SK-N-SH (cell line): ENCODE measurements at regions not wholly inside any gene's neighbourhood (a gene's known extent, or its start where the extent isn't known, plus 50 kb on each side); places are given as distances from the start of the nearest gene placed in this dataset.

Source experiments
- CTCF ChIA-PET: fragments of 300-600, 350-600 bp; formaldehyde crosslinking; extraction: SDS; loops from one replicate; lab custom pipeline; 2021; lab: Yijun Ruan, JAX
- POLR2A ChIA-PET: fragments of 350-600 bp; sonication (Branson Sonifier 250); formaldehyde crosslinking; extraction: SDS; loops from one replicate; lab custom pipeline; 2020; ENCODE audit warnings: antibody characterized with exemption, inconsistent platforms; lab: Yijun Ruan, JAX
- DNase-seq: peaks from one replicate; pipeline ENCODE4 v3.0.0; 2012
- H2AFZ ChIP-seq: fragments of 200-600 bp; sonication (generic); 2 replicates; pipeline ENCODE4 v1.8.1; 2016; ENCODE audit warnings: antibody characterized with exemption, mild to moderate bottlenecking, low read depth
- H3F3A ChIP-seq: fragments of 200-600 bp; sonication (generic); replicated peaks from 2 replicates; pipeline ENCODE3; 2016; ENCODE audit warnings: antibody characterized with exemption, mild to moderate bottlenecking; ENCODE audit not compliant: insufficient read depth
- H3K27ac ChIP-seq, 2 experiments: fragments of 200-500 bp in 1 of 2; fragments of 200-600 bp in 1 of 2; sonication (Bioruptor generic) in 1 of 2; sonication (generic), shearing (Covaris generic) in 1 of 2; 2 replicates each; pipeline versions ENCODE4 v1.5.1 to v1.6.1; 2014 to 2016; ENCODE audit warnings: low read depth in 2 of 2, inconsistent platforms in 1 of 2, low read length in 1 of 2, mild to moderate bottlenecking in 1 of 2, mixed read lengths in 1 of 2
- H3K27me3 ChIP-seq: fragments of 200-600 bp; sonication (generic), shearing (Covaris generic); 2 replicates; pipeline ENCODE4 v1.6.1; 2016; ENCODE audit warnings: mixed run types; ENCODE audit not compliant: insufficient read depth
- H3K36me3 ChIP-seq, 2 experiments: fragments of 200-500 bp in 1 of 2; fragments of 200-600 bp in 1 of 2; sonication (Bioruptor generic) in 1 of 2; sonication (generic) in 1 of 2; replicated peaks in 1 of 2; 2 replicates each; pipeline versions ENCODE3 to v1.5.1; 2014 to 2016; ENCODE audit warnings: low read length in 1 of 2, mild to moderate bottlenecking in 1 of 2; ENCODE audit not compliant: insufficient read depth in 2 of 2, control insufficient read depth in 1 of 2
- H3K4me1 ChIP-seq, 2 experiments: fragments of 200-500 bp in 1 of 2; fragments of 200-600 bp in 1 of 2; sonication (Bioruptor generic) in 1 of 2; sonication (generic), shearing (Covaris generic) in 1 of 2; 2 replicates each; pipeline versions ENCODE4 v1.5.1 to v1.6.1; 2014 to 2016; ENCODE audit warnings: low read depth in 1 of 2, low read length in 1 of 2, mixed run types in 1 of 2; ENCODE audit not compliant: insufficient read depth in 2 of 2, control insufficient read depth in 1 of 2
- H3K4me2 ChIP-seq: fragments of 200-600 bp; sonication (generic), shearing (Covaris generic); 2 replicates; pipeline ENCODE4 v1.6.1; 2017; ENCODE audit warnings: mixed run types
- H3K4me3 ChIP-seq, 2 experiments: fragments of 200-500 bp in 1 of 2; fragments of 200-600 bp in 1 of 2; sonication (Bioruptor generic) in 1 of 2; sonication (generic), shearing (Covaris generic) in 1 of 2; 2 replicates each; pipeline versions ENCODE4 v1.5.1 to v1.8.1; 2014 to 2016; ENCODE audit warnings: low read depth in 2 of 2, inconsistent platforms in 1 of 2, low read length in 1 of 2, mild to moderate bottlenecking in 1 of 2, mixed read lengths in 1 of 2, moderate library complexity in 1 of 2
- H3K79me2 ChIP-seq: fragments of 200-600 bp; sonication (generic); 2 replicates; pipeline ENCODE4 v1.8.1; 2017; ENCODE audit warnings: mild to moderate bottlenecking; ENCODE audit not compliant: insufficient read depth
- H3K9ac ChIP-seq: fragments of 200-600 bp; sonication (generic); 2 replicates; pipeline ENCODE4 v1.6.1; 2017; ENCODE audit warnings: mixed run types
- H3K9me2 ChIP-seq: fragments of 200-600 bp; sonication (generic); 2 replicates; pipeline ENCODE4 v1.6.1; 2017; ENCODE audit warnings: mixed run types
- H3K9me3 ChIP-seq: fragments of 200-600 bp; sonication (generic); 2 replicates; pipeline ENCODE4 v1.6.1; 2017; ENCODE audit warnings: mixed run types, mild to moderate bottlenecking, moderate library complexity
- H4K20me1 ChIP-seq: fragments of 200-600 bp; sonication (generic); 2 replicates; pipeline ENCODE4 v1.6.1; 2017; ENCODE audit warnings: mild to moderate bottlenecking, mixed run types; ENCODE audit not compliant: insufficient read depth
- ELF1 ChIP-seq: IDR thresholded peaks from 2 replicates; pipeline ENCODE4 v1.4.0; 2012
- EP300 ChIP-seq, 2 experiments: IDR thresholded peaks; 2 replicates each; pipeline versions ENCODE4 v1.4.0 to v1.6.1; 2012; ENCODE audit warnings: borderline replicate concordance in 1 of 2, low read depth in 1 of 2, low read length in 1 of 2
- FOSL2 ChIP-seq: IDR thresholded peaks from 2 replicates; pipeline ENCODE4 v1.4.0; 2012; ENCODE audit warnings: low read depth, mild to moderate bottlenecking, moderate library complexity, borderline replicate concordance
- FOXJ3 ChIP-seq: sonication (generic); formaldehyde crosslinking; IDR thresholded peaks from 2 replicates; pipeline ENCODE4 v1.5.1; 2020; ENCODE audit warnings: mild to moderate bottlenecking, missing genetic modification reagents
- GABPA ChIP-seq: IDR thresholded peaks from 2 replicates; pipeline ENCODE4 v1.4.0; 2012; ENCODE audit warnings: low read depth, mild to moderate bottlenecking
- GATA2 ChIP-seq: sonication (generic); formaldehyde crosslinking; IDR thresholded peaks from 2 replicates; pipeline ENCODE4 v1.5.0; 2020; ENCODE audit warnings: mild to moderate bottlenecking, missing genetic modification reagents
- JUND ChIP-seq: IDR thresholded peaks from 2 replicates; pipeline ENCODE4 v1.4.0; 2012
- MAX ChIP-seq: IDR thresholded peaks from 2 replicates; pipeline ENCODE4 v1.4.0; 2012; ENCODE audit warnings: low read depth
- MXI1 ChIP-seq: IDR thresholded peaks from 2 replicates; pipeline ENCODE4 v1.6.1; 2012; ENCODE audit warnings: mild to moderate bottlenecking, low read depth, low read length, improper control_type of control experiment
- NFIC ChIP-seq: IDR thresholded peaks from 2 replicates; pipeline ENCODE4 v1.4.0; 2012; ENCODE audit warnings: borderline replicate concordance
- RCOR1 ChIP-seq: fragments of 150-350 bp; IDR thresholded peaks from 2 replicates; pipeline ENCODE4 v1.6.1; 2017; ENCODE audit warnings: antibody characterized with exemption, low read length
- RFX5 ChIP-seq: IDR thresholded peaks from 2 replicates; pipeline ENCODE4 v1.6.1; 2012; ENCODE audit warnings: mild to moderate bottlenecking, improper control_type of control experiment, low read length
- SIN3A ChIP-seq: IDR thresholded peaks from 2 replicates; pipeline ENCODE4 v1.6.1; 2012; ENCODE audit warnings: low read depth, mild to moderate bottlenecking, low read length, moderate library complexity, borderline replicate concordance
- TAF1 ChIP-seq: IDR thresholded peaks from 2 replicates; pipeline ENCODE4 v1.6.1; 2012; ENCODE audit warnings: low read depth, mild to moderate bottlenecking, low read length, moderate library complexity, borderline replicate concordance
- TCF12 ChIP-seq: IDR thresholded peaks from 2 replicates; pipeline ENCODE4 v1.4.0; 2012
- TEAD4 ChIP-seq: IDR thresholded peaks from 2 replicates; pipeline ENCODE4 v1.4.0; 2012; ENCODE audit warnings: mild to moderate bottlenecking, borderline replicate concordance; ENCODE audit not compliant: insufficient read depth
- USF1 ChIP-seq: IDR thresholded peaks from 2 replicates; pipeline ENCODE4 v1.4.0; 2012; ENCODE audit warnings: low read depth, borderline replicate concordance
- USF2 ChIP-seq: fragments of 150-350 bp; IDR thresholded peaks from 2 replicates; pipeline ENCODE4 v1.6.1; 2017; ENCODE audit warnings: antibody characterized with exemption, low read length, low read depth, borderline replicate concordance
- YY1 ChIP-seq: IDR thresholded peaks from 2 replicates; pipeline ENCODE4 v1.4.0; 2012; ENCODE audit warnings: low read depth, mild to moderate bottlenecking
- ZBTB33 ChIP-seq: IDR thresholded peaks from 2 replicates; pipeline ENCODE4 v1.4.0; 2012; ENCODE audit warnings: low read depth, borderline replicate concordance
- WGBS: methylation state at CpG from one replicate; pipeline ENCODE4 v1.1.6; 2017; ENCODE audit warnings: low lambda C conversion rate; 5-methylcytosine and 5-hydroxymethylcytosine counted together
- TF ChIP-seq, protein P1 (sequence below): fragments of 200-600 bp; sonication (generic); IDR thresholded peaks from 2 replicates; pipeline ENCODE4 v1.6.1; 2017; ENCODE audit warnings: antibody characterized with exemption, mild to moderate bottlenecking, moderate library complexity
- TF ChIP-seq, protein P2 (sequence below): IDR thresholded peaks from 2 replicates; pipeline ENCODE4; 2012

DNA sequence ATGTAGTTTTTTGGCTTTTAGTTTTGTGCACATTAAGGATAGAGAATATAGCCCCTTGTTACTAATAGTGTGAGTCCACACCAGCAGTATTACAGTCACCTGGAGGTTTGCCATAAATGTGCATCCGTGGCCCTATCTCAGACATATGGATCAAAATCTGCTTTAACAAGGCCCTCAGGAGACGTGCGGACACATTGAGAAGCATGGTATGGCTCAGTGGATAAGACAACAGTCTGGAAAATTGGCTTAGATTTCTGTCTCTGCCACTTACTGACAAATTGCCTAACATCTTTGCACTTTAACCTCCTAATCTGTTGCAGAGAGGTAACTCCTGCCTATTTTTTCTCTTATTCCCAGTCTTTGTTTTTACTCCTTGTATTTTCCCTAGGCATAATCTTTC, 307.2 kb upstream of the DLGAP1 start (continued):
- TF ChIP-seq, protein P1, sequence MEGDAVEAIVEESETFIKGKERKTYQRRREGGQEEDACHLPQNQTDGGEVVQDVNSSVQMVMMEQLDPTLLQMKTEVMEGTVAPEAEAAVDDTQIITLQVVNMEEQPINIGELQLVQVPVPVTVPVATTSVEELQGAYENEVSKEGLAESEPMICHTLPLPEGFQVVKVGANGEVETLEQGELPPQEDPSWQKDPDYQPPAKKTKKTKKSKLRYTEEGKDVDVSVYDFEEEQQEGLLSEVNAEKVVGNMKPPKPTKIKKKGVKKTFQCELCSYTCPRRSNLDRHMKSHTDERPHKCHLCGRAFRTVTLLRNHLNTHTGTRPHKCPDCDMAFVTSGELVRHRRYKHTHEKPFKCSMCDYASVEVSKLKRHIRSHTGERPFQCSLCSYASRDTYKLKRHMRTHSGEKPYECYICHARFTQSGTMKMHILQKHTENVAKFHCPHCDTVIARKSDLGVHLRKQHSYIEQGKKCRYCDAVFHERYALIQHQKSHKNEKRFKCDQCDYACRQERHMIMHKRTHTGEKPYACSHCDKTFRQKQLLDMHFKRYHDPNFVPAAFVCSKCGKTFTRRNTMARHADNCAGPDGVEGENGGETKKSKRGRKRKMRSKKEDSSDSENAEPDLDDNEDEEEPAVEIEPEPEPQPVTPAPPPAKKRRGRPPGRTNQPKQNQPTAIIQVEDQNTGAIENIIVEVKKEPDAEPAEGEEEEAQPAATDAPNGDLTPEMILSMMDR: no peak
- TF ChIP-seq ELF1: no peak
- no peak for TF ChIP-seq RCOR1
- TF ChIP-seq USF1: no peak

GRCh38 chr18:4758980-4759379, 303.9 kb upstream of the DLGAP1 start:
- no peak overlapping the region for H3K9ac ChIP-seq
- H3K9me3 ChIP-seq: no peaks in the 10 kb centered on the region
- no peak overlapping the region for H3K27ac ChIP-seq
- no peak for DNase-seq
- TF ChIP-seq TAF1: no peak
- no peak for TF ChIP-seq GABPA
- TF ChIP-seq FOXJ3: no peak
- no peak for TF ChIP-seq EP300 (IDR thresholded peaks at IDR 0.05; ENCODE audit: borderline replicate concordance in 1 of 2, low read depth in 1 of 2, low read length in 1 of 2)
- no peak for TF ChIP-seq GATA2 (CRISPR knock-in tag)
- no peak for TF ChIP-seq JUND
- TF ChIP-seq FOSL2: no peak
- TF ChIP-seq, protein P1: no peak
- TF ChIP-seq, protein P2, sequence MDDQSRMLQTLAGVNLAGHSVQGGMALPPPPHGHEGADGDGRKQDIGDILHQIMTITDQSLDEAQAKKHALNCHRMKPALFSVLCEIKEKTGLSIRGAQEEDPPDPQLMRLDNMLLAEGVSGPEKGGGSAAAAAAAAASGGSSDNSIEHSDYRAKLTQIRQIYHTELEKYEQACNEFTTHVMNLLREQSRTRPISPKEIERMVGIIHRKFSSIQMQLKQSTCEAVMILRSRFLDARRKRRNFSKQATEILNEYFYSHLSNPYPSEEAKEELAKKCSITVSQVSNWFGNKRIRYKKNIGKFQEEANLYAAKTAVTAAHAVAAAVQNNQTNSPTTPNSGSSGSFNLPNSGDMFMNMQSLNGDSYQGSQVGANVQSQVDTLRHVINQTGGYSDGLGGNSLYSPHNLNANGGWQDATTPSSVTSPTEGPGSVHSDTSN: no peak
- TF ChIP-seq RFX5: no peak
- TF ChIP-seq ZBTB33: no peak
- no peak for TF ChIP-seq MXI1
- TF ChIP-seq MAX: no peak
- TF ChIP-seq SIN3A: no peak
- TF ChIP-seq USF2: no peak
- TF ChIP-seq TEAD4: no peak
- TF ChIP-seq TCF12: no peak
- TF ChIP-seq YY1: no peak
- TF ChIP-seq NFIC: no peak
- no peak for TF ChIP-seq ELF1
- H3K4me3 ChIP-seq: no peak overlapping the region
- H4K20me1 ChIP-seq: no peaks in the 10 kb centered on the region
- no peaks in the 10 kb centered on the region for H3F3A ChIP-seq
- no peaks in the 10 kb centered on the region for H3K36me3 ChIP-seq
- WGBS: 0% methylated on average over 4 of the region's 4 CpGs
- no peaks in the 10 kb centered on the region for H3K27me3 ChIP-seq
- no peaks in the 10 kb centered on the region for H3K79me2 ChIP-seq
- H3K9me2 ChIP-seq: no peaks in the 10 kb centered on the region
- CTCF ChIA-PET: no interaction called here
- H2AFZ ChIP-seq: no peak overlapping the region
- POLR2A ChIA-PET: no interaction called here
- H3K4me1 ChIP-seq: no peaks in the 10 kb centered on the region
- H3K4me2 ChIP-seq: no peak overlapping the region
